ENCODE measurements at regions not wholly inside any gene's neighbourhood (a gene's known extent, or its start where the extent isn't known, plus 50 kb on each side); places are given as distances from the start of the nearest gene placed in this dataset.

GRCh38 chr11:131042041-131042390 is 125.7 kb upstream of the SNX19 start:
- DNase-seq (ENCODE audit: extremely low read depth in 1 of 11, low read depth in 9 of 11, low spot score in 4 of 11), result no peak

- no peak for DNase-seq (ENCODE audit: extremely low read depth in 1 of 11, low read depth in 9 of 11, low spot score in 4 of 11)
Measured at GRCh38 chr11:131043251-131043650, 127.0 kb upstream of the SNX19 start.

GRCh38 chr11:131044851-131045250 is 128.6 kb upstream of the SNX19 start:
- no peak for DNase-seq (ENCODE audit: extremely low read depth in 1 of 11, low read depth in 9 of 11, low spot score in 4 of 11)

GRCh38 chr11:131052367-131052766 is 136.1 kb upstream of the SNX19 start:
- DNase-seq (ENCODE audit: extremely low read depth in 1 of 11, low read depth in 9 of 11, low spot score in 4 of 11), result no peak

- DNase-seq (ENCODE audit: extremely low read depth in 1 of 11, low read depth in 9 of 11, low spot score in 4 of 11), result no peak
Measured at GRCh38 chr11:131056036-131056435, 139.8 kb upstream of the SNX19 start.

GRCh38 chr11:131063638-131064037 is 147.4 kb upstream of the SNX19 start:
- no peak for DNase-seq (ENCODE audit: extremely low read depth in 1 of 11, low read depth in 9 of 11, low spot score in 4 of 11)

- DNase-seq (ENCODE audit: extremely low read depth in 1 of 11, low read depth in 9 of 11, low spot score in 4 of 11), result peak in 10 of 11 donors; percentile 25 to 64 (median 44)
Measured at GRCh38 chr11:131064373-131064991, 148.2 kb upstream of the SNX19 start.

GRCh38 chr11:131065435-131066413 is 149.4 kb upstream of the SNX19 start:
- no peak for DNase-seq (ENCODE audit: extremely low read depth in 1 of 11, low read depth in 9 of 11, low spot score in 4 of 11)

GRCh38 chr11:131066551-131066950 is 150.3 kb upstream of the SNX19 start:
- no peak for DNase-seq (ENCODE audit: extremely low read depth in 1 of 11, low read depth in 9 of 11, low spot score in 4 of 11)

- DNase-seq (ENCODE audit: extremely low read depth in 1 of 11, low read depth in 9 of 11, low spot score in 4 of 11), result no peak
Measured at GRCh38 chr11:131070365-131070764, 154.1 kb upstream of the SNX19 start.

- DNase-seq (ENCODE audit: extremely low read depth in 1 of 11, low read depth in 9 of 11, low spot score in 4 of 11), result no peak
Measured at GRCh38 chr11:131073167-131073566, 156.9 kb upstream of the SNX19 start.

GRCh38 chr11:131074573-131074972 is 158.3 kb upstream of the SNX19 start:
- DNase-seq (ENCODE audit: extremely low read depth in 1 of 11, low read depth in 9 of 11, low spot score in 4 of 11), result no peak

GRCh38 chr11:131077340-131077739 is 161.1 kb upstream of the SNX19 start:
- no peak for DNase-seq (ENCODE audit: extremely low read depth in 1 of 11, low read depth in 9 of 11, low spot score in 4 of 11)

GRCh38 chr11:131079036-131079435 is 162.8 kb upstream of the SNX19 start:
- no peak for DNase-seq (ENCODE audit: extremely low read depth in 1 of 11, low read depth in 9 of 11, low spot score in 4 of 11)

GRCh38 chr11:131089727-131090245 is 173.5 kb upstream of the SNX19 start:
- DNase-seq (ENCODE audit: extremely low read depth in 1 of 11, low read depth in 9 of 11, low spot score in 4 of 11), result no peak

- no peak for DNase-seq (ENCODE audit: extremely low read depth in 1 of 11, low read depth in 9 of 11, low spot score in 4 of 11)
Measured at GRCh38 chr11:131092469-131092868, 176.2 kb upstream of the SNX19 start.

GRCh38 chr11:131094827-131095226 is 178.5 kb upstream of the SNX19 start:
- DNase-seq (ENCODE audit: extremely low read depth in 1 of 11, low read depth in 9 of 11, low spot score in 4 of 11), result no peak

GRCh38 chr11:131095511-131096185 is 179.4 kb upstream of the SNX19 start:
- DNase-seq (ENCODE audit: extremely low read depth in 1 of 11, low read depth in 9 of 11, low spot score in 4 of 11), result peak in 3 of 11 donors; percentile 7 to 30 (median 9)

GRCh38 chr11:131099013-131099412 is 182.7 kb upstream of the SNX19 start:
- no peak for DNase-seq (ENCODE audit: extremely low read depth in 1 of 11, low read depth in 9 of 11, low spot score in 4 of 11)

GRCh38 chr11:131099746-131100145 is 183.5 kb upstream of the SNX19 start:
- DNase-seq (ENCODE audit: extremely low read depth in 1 of 11, low read depth in 9 of 11, low spot score in 4 of 11), result no peak
